ENCODE measurements at regions not wholly inside any gene's neighbourhood (a gene's known extent, or its start where the extent isn't known, plus 50 kb on each side); places are given as distances from the start of the nearest gene placed in this dataset.
A peak's percentile ranks its signal among the peaks of the same experiment; 100 is the strongest.

GRCh38 chr1:106700211-106700610 lies 356.3 kb upstream of the PRMT6 start:
- TF ChIP-seq, protein P1, sequence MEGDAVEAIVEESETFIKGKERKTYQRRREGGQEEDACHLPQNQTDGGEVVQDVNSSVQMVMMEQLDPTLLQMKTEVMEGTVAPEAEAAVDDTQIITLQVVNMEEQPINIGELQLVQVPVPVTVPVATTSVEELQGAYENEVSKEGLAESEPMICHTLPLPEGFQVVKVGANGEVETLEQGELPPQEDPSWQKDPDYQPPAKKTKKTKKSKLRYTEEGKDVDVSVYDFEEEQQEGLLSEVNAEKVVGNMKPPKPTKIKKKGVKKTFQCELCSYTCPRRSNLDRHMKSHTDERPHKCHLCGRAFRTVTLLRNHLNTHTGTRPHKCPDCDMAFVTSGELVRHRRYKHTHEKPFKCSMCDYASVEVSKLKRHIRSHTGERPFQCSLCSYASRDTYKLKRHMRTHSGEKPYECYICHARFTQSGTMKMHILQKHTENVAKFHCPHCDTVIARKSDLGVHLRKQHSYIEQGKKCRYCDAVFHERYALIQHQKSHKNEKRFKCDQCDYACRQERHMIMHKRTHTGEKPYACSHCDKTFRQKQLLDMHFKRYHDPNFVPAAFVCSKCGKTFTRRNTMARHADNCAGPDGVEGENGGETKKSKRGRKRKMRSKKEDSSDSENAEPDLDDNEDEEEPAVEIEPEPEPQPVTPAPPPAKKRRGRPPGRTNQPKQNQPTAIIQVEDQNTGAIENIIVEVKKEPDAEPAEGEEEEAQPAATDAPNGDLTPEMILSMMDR (IDR thresholded peaks at IDR 0.05; ENCODE audit: low read depth, low read length), result no peak
- DNase-seq (ENCODE audit: extremely low read depth, low read depth), result peak; percentile 60

GRCh38 chr1:106705971-106706370 lies 350.5 kb upstream of the PRMT6 start:
- no peak for DNase-seq (ENCODE audit: extremely low read depth, low read depth)
- TF ChIP-seq, protein P1 (IDR thresholded peaks at IDR 0.05; ENCODE audit: low read depth, low read length), result no peak

DNA sequence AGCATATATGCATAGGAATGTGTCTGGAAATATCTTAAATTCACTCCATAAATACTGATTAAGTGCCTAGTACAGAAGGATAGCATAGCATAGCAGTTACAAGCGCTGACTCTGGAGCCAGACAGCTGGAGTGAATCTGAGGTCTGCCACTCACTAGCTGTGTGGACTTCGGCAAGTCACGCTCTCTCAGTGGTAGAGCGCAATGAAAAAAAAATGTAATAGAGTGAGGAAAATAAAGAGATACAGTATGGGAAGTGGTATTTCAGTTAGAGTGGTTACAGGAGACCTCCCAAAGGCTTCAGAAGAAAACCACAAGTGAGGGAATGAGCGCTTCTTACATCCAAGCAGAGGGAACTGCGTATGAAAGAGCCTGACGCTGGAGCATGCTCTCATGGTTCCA lies 338.9 kb upstream of the PRMT6 start:
- TF ChIP-seq, protein P1 (IDR thresholded peaks at IDR 0.05; ENCODE audit: low read depth, low read length), result no peak
- DNase-seq (ENCODE audit: extremely low read depth, low read depth), result peak; percentile 2

GRCh38 chr1:106721790-106722189 lies 334.7 kb upstream of the PRMT6 start:
- TF ChIP-seq, protein P1 (IDR thresholded peaks at IDR 0.05; ENCODE audit: low read depth, low read length), result no peak
- no peak for DNase-seq (ENCODE audit: extremely low read depth, low read depth)

DNA sequence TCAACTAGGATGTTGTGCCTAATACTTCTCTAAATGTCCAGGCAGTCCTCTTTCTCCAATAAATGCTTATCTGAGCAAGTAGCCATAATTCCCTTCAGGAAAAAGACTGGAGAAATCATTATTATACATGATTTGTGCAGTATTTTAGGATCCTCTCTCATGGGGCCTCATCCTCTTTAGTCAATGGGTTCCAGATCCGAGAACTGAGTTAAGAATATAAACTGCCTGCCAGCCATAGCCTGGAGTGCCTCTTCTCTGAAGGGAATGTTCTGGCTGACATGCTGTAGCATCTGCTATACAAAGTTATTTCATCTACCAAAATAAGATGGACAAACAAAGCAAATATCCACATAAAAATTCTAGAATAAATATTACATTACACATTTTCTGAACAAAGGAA lies 334.0 kb upstream of the PRMT6 start:
- TF ChIP-seq, protein P1 (IDR thresholded peaks at IDR 0.05; ENCODE audit: low read depth, low read length), result no peak
- no peak for DNase-seq (ENCODE audit: extremely low read depth, low read depth)

DNA sequence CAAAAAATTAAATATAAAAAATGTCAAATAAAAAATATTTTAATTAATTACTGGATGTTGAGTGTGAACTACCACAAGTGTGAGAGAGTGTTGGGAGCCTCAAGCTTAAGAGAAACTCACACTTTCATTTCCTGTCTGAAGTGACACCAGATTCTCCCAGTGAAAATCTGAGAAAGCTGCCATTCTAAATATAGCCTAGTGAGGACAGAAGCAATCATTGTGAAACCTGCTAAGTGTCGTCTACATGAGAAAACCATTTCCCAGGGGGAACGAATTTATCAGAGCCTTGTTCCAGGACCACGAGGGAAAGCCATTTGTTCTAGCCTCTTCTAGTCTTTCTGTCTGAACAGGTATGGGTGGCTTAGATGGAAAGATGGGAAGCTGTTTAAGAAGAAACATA lies 329.3 kb upstream of the PRMT6 start:
- no peak for DNase-seq (ENCODE audit: extremely low read depth, low read depth)
- TF ChIP-seq, protein P1 (IDR thresholded peaks at IDR 0.05; ENCODE audit: low read depth, low read length), result no peak

GRCh38 chr1:106746448-106747085 lies 309.9 kb upstream of the PRMT6 start:
- DNase-seq (ENCODE audit: extremely low read depth, low read depth), result no peak
- TF ChIP-seq, protein P1 (IDR thresholded peaks at IDR 0.05; ENCODE audit: low read depth, low read length), result no peak
